ENCODE measurements at regions not wholly inside any gene's neighbourhood (a gene's known extent, or its start where the extent isn't known, plus 50 kb on each side); places are given as distances from the start of the nearest gene placed in this dataset.

GRCh38 chr16:50469121-50469743, 79.0 kb upstream of the NKD1 start:
- no peak for DNase-seq

GRCh38 chr16:50468749-50469078, 79.5 kb upstream of the NKD1 start:
- no peak for DNase-seq

DNA sequence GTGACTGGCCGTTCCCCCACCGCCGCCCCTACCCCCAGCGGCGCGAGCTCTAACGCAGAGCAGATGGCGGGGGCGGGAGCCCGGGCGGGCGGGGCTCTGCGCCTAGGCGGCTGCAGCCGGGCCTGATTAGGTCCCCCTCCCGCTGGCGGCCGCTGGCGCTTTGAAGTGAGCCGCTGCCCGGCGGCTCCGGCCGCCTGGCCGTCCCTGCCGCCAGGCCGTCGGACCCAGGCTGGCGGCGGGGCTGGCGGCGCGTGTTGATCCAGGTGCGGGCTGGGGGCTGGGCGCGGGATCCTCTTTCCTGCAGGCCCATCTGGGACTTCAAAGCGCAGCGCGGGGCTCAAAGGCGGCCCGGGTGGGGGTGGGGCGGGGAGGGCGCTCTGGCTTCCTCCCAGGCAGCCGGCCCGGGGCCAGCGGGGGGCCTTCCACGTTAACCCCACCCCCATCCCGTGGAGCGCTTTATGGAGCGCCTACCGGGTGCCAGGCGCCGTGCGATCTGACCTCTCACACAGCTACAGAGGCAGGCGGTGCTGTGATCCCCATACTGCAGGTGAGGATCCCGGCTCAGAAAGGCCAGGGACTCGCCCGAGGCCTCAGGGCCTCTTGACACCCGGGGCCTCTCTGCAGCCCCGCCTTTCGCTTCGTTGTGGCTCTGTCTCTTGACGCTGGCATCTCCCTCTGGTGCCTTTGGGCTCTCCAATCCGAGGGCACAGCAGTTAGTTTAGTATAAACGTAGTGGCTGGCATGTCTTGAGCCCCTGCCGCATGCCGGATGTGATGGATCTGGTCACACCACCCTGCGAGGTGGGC, 80.0 kb upstream of the NKD1 start:
- no peak for DNase-seq

DNA sequence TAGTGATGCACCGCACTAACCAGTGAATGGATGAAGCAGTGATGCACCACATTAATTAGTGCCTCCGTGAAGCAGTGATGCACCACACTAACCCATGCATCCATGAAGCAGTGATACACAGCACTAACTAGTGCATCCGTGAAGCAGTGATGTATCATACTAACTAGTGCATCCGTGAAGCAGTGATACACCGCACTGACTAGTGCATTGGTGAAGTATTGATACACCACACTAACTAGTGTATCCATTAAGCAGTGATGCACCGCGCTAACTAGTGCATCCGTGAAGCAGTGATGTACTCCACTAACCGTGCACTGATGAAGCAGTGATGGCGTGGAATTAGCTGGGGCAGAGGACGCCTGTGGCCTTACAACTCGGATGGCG, 80.6 kb upstream of the NKD1 start:
- DNase-seq, result no peak

- DNase-seq, result no peak
Measured at GRCh38 chr16:50466170-50466569, 82.0 kb upstream of the NKD1 start.

DNA sequence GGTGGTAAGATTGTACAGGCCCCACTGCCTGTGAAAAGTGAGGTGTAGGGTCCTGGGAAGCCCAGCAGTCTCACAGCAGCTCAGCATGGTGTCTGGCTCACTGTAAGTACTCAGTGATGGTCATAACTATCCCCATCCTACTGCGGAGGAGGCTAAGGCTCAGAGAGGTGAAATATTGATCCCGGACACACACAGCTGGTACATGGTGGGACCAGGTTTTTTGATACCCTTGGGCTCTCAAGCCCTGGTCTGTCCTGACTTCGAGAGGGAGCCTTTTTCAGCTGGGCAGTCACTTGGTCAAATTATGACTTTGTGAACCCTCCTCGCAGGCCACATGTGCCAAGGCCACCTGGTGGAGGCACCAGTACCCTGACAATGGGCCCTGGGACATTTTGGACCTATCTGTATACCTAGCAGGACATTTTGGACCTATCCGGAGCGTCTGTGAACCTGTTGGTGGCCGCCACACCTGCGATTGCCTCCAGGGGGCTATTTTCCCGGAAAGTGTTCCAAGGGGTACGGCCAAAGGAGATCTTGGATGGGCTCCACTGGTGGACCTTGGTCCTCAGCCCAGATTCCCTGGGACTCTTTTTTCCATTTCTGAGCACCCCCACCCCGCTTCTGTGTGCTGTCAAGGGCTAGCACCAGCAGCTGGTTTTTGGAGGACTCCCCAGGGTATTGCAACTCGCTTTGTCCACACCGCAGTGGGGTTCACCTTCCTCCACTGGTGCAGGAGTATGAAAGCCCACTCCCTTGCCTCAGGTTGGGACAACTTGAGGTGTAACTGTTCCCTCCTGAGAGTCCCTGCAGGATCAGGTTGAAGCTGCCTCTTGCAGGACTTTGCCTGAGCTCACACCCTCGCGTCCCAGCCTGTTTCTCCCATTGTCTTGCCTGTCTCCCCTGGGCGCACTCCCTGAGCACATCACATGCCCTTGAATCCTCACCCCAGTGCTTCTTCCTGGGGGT, 83.6 kb upstream of the NKD1 start:
- no peak for DNase-seq

DNA sequence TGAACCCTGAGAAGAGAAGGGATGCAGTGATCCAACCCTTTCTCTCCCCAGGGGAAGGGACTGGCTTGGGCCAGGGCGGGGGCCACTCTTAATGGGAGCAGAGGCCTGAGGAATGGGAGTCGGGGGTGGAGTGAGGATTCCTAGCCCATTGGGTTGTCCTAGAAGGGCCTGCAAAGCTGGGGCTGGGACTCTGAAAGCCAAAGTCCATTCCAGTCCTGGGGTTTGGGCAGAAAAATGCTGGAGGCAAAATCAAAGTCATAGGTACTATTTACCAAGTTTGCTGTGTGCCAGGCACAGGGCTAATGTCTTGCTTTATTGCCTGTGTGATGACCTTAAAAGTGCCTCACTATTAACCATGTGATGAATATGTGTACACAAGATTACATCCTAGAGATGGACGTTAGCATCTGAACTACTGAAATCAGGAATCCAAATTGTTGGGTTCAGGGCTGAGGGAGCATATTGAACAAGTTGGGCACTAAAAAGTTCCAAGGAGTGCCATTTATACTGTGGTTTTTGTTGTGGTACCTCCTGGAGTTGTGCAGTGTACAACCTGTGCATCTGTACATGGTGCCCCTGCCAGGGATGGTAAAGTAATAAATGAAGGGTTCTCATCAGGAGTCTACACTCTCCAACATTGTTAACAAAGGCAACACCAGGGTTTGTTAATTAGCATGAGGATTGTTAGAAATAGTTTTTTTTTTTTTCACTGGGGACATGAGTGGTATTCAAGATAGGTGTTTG, 84.4 kb upstream of the NKD1 start:
- no peak for DNase-seq

DNA sequence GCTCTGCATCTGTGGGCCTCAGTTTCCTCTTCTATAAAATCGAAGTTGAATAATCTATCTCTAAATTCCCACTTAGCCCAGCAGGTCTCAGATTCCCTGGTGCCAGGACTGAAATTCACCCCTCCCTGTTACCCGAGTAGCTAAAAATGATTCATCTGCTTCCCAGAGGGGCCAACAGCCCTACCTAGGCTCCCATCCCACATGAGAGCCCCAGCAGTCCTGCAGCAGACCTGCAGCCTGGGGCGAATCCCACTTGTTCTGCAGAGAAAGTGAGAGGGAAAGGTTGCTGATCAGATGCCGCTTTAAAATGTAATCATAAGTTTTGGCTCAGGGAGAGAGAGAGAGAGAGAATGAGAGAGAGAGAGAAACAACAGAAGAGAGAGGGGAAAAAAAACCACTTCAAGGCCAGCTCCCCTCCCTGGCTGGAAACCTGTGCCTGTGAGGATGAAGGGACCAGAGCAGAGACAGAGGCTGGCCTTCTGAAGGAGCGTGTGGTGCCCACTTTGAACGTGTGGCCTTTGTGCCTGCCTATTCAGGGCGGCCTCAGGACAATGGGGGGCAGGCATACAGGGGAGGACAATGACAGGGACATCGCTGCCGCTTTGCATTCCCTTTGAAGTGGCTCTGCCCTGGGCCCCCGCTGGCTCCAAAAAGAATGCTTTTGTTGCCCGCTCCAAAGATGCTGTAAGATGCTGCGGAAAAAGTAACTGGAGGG, 85.2 kb upstream of the NKD1 start:
- DNase-seq, result no peak

GRCh38 chr16:50461400-50461760, 86.8 kb upstream of the NKD1 start:
- DNase-seq, result no peak

DNA sequence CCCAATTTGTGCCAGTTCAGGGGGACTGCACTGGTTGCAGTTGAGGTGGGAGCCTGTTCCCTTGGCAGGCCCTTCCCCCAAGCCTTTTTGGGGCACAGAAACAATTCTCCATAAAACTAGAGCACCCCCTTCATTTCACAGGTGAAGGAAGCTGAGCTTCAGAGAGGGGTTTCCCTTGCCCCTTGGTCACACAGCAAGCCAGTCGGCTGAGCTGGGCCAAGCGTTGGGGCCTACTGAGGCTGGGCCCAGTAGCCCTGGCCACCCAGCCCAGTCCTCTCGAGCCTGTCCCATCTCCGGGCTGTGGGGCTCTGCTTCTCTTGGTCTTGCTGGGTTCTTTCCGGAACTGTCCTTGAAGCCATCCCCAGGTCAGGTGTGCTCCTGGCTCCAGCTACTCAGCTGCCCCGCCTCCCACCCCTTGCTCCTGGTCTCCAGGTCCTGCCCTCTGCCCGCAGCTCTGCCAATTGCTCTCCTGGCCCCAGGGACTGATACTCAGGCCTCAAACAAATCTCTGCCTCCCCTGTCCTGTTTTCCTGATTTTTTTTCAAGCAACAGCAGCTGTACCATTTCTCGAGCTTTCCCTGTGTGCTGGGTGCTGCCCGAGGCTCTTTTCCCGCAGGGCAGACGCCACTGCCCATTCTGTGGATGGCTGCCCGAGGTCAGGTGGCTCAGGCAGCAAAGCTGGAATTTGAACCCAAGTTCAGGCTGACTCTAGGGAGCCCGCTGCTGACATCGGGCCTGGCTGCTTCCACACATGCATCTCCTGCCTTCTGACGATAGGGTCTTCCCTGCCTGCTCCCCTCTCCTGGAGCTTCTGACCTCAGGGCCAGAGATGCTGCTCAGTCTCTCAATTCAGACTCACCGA, 87.4 kb upstream of the NKD1 start:
- no peak for DNase-seq

DNA sequence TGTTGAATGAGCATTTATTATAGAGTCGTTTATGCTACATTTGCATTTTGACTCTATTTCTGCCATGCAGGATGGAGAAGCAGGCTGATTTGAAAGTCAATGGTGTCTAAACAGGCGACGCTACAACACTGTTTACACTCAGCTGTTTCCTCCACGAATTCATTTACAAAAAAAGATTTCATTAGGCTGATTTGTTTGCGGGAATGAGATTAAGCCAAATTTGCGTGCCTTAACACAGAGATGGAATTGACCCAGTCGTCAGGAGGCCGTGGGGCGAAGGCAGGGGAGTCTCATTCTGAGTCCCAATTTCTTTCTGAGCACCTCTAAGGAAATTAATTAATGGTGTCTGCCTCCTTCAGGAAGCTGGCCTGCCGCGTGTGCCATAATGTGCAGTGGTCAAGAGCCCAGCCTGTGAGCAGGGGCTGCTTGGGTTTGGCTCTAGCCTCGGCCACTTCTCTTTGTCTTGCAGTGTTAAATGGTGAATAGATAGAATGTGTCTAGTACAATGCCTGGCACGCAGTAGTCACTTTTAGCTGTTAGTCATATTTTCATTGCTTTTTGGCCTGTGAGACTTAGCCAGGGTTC, 88.6 kb upstream of the NKD1 start:
- DNase-seq, result no peak

DNA sequence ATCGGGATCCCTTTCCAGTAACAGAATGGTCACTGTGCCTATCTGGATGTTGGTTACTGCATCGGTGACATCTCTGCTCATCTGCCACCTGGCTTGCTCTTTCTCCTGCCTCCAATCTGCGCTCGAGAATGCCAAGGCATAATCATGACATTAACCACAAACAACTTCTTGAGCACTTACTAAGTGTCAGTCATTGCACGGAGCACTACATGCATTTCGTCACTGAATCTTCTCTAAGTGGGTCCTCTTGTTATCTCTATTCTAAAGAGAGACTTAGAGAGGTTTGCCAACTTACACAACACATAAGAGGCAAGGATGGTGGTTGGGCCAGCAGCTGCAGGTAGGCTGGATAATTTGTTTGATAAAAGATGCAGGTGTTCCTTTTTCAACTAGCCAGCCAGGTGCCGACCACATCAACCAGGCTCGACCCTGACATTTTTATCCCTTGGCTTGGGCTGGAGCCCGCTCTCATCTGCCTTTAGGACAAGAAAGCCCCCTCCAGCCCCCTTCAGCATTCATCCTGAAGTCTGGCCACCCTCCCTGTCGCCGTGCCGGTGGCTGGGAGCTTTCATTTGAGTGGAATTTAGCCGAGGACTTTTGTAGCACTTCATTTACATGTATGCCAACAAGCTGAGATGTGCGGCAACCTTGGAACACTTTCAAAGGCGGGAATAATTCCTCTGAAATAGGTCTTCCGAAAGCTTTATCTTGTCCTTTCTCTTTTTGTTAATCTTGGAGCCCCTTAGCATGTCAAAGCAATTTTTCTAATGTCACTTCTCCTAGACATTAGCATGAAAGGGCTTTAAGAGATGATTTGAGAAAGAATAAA, 89.3 kb upstream of the NKD1 start:
- DNase-seq, result no peak

- no peak for DNase-seq
Measured at GRCh38 chr16:50457979-50458491, 89.2 kb upstream of the BRD7 start.

DNA sequence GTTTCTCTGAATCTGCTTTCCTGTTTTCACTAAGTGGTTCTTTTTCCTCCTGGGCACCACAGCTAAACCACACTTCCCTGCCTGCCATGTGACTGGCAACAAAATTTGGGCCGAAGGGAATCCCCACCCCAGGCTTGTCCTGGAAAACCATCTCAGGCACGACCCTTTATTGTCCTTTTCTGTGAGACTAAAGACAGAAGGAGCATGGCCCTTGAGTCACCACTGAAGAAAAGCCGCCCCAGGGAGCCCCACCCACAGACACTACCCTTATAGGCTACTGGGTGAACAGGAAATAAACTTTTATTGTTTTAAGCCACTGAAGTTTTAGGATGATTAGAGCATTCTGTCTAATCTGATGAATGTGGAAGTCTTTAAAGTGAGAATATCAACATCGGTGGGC, 88.6 kb upstream of the BRD7 start:
- DNase-seq, result no peak

DNA sequence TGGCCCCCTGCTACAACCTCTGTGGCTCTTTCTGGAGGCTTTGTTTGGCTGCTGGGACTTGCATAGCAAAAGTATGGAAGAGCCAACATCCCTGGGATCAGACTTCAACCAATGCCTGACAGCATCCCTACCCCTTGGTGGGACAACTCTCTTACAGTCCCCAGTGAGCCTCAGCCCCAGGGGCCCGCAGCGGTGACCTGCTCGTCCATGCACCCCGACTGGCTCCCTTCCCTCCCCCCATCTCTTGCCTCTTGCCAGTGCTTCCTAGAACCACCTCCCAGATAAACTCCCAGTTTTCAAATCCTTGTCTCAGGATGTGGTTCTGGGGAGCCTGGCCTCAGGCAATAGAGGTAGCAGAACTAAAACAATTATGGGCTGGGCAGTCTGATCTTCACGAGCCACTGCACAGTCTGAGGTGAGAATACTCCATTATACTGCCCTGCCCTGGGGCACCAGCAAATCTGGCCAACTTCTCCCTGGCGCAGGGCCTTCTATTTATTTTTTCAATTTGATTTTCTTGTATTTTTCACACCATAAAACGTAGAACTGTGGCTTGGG, 86.6 kb upstream of the BRD7 start:
- no peak for DNase-seq

GRCh38 chr16:50453446-50453845, 84.7 kb upstream of the BRD7 start:
- no peak for DNase-seq

DNA sequence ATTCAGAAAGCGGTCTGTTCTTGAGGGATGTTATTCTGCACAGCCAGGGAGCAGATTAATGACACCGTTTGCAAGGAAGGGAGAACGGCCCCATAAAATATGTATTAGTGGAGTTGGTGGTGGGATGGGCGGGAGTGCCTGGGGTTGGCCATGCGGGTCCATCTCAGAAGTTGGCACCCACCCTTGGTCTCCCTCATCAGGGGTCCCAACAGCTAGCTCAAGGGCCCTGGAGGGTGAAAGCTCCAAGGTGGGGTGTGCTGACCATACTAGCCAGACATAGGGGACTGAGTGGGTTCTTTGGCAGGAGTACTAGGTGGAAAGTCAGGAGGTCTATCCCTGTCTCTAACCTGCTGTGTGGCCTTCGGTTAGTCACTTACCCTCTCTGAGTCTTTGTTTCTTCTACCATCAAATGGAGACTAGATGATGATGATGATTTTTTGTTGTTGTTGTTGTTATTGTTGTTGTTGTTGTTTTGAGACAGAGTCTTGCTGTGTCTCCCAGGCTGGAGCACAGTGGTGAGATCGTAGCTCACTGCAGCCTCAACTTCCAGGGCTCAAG, 83.2 kb upstream of the BRD7 start:
- DNase-seq, result no peak

GRCh38 chr16:50450957-50451356, 82.2 kb upstream of the BRD7 start:
- no peak for DNase-seq

- DNase-seq, result no peak
Measured at GRCh38 chr16:50449800-50450199, 81.0 kb upstream of the BRD7 start.
